ENCODE measurements at regions not wholly inside any gene's neighbourhood (a gene's known extent, or its start where the extent isn't known, plus 50 kb on each side); places are given as distances from the start of the nearest gene placed in this dataset.
A peak's percentile ranks its signal among the peaks of the same experiment; 100 is the strongest.

DNA sequence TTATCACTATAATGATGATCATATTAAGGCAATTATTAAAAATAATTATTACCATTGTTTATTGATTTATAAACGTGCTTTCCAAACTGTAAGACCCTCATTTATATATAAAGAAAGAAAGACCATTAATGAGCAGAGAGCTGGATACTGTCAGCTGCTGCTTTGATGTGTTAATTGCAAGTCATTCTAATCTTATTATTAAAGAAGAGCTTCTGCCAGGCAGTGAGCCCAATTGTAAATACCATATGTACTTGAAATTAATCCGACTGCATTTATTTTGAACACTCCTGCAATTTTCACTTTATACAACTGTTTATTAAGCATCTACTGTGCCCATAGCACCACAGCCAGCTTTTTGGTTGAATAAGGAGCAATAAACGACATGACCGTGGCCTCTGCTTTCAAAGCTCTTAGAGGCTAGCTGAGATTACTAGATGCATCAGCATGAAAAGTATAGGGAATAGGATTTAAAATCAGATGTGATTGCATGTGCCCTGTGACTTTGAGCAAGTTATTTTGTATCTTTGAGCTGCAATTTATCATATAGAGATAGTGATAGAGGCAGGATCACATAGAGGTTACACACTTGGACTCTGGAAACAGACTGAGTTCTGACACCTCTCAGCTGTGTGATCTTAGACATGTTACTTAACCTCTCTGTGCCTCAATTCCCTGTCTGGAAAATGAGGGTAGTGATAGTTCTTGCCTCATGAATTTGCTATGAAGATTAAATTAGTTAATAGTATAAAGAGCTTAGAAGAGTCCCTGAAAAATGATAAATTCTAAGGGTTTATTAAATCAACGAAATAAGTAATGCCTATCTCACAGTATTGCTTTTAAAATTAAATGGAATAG is 83.4 kb downstream of the MYCN start:
- Histone ChIP-seq H3K23ac (ENCODE audit: insufficient read length) (no peak overlapping the region), H3K4ac (replicated peaks; ENCODE audit: insufficient read length, low read depth, low read length) (no peak overlapping the region), H3K36me3 (ENCODE audit: control insufficient read depth in 2 of 4, insufficient read depth in 4 of 4, low read length in 3 of 4) (no peaks in the 10 kb centered on the region), H3K4me1 (replicated peaks in 1 of 4; ENCODE audit: control insufficient read depth in 3 of 4, insufficient read depth in 4 of 4, low read length in 3 of 4) (peaks cover 4 to 11% (median 5%) of the 10 kb centered on the region in 4 experiments; a peak in 6 of 7 replicates), H3K9me3 (ENCODE audit: insufficient read depth in 2 of 2, low read depth in 1 of 2, low read length in 1 of 2) (no peaks in the 10 kb centered on the region), H2AFZ (ENCODE audit: low read length) (no peak overlapping the region), H3K79me2 (ENCODE audit: control insufficient read depth in 1 of 2, insufficient read depth in 2 of 2, low read length in 2 of 2) (no peaks in the 10 kb centered on the region), H2AK5ac (ENCODE audit: low read depth, low read length) (no peak overlapping the region), H2BK120ac (replicated peaks; ENCODE audit: low read depth, low read length) (no peak overlapping the region), H3K79me1 (ENCODE audit: low read depth, low read length) (no peaks in the 10 kb centered on the region), H2BK5ac (ENCODE audit: low read depth, low read length) (no peak overlapping the region), H3K14ac (ENCODE audit: insufficient read length) (no peak overlapping the region), H2BK15ac (ENCODE audit: low read length) (no peak overlapping the region), H3K56ac (replicated peaks; ENCODE audit: insufficient read length, low read depth, low read length) (no peak overlapping the region), H3K27me3 (replicated peaks in 1 of 4; ENCODE audit: control insufficient read depth in 3 of 4, extremely low read depth in 1 of 4, insufficient read depth in 3 of 4, low read length in 3 of 4) (no peaks in the 10 kb centered on the region), H2BK12ac (ENCODE audit: low read depth, low read length) (no peak overlapping the region), H4K8ac (ENCODE audit: extremely low read depth, insufficient read depth, low read length) (no peak overlapping the region), H3K4me3 (ENCODE audit: extremely low read depth in 1 of 4, insufficient read depth in 2 of 4, low read depth in 3 of 4, low read length in 4 of 4) (no peak overlapping the region), H3K27ac (ENCODE audit: low read depth, low read length) (no peak overlapping the region), H4K91ac (replicated peaks; ENCODE audit: insufficient read length, low read length) (no peak overlapping the region), H3K23me2 (ENCODE audit: low read depth, low read length) (no peaks in the 10 kb centered on the region), H3K18ac (ENCODE audit: extremely low read depth, low read length) (no peak overlapping the region), H2BK20ac (ENCODE audit: low read length) (no peak overlapping the region), H3K9ac (replicated peaks in 1 of 4; ENCODE audit: extremely low read depth in 1 of 4, low read depth in 3 of 4, low read length in 3 of 4) (no peak overlapping the region), H4K5ac (ENCODE audit: insufficient read length, low read depth, low read length) (no peak overlapping the region), H4K20me1 (replicated peaks in 1 of 2; ENCODE audit: control insufficient read depth in 1 of 2, insufficient read depth in 2 of 2, low read length in 2 of 2) (no peaks in the 10 kb centered on the region), H3K4me2 (ENCODE audit: insufficient read depth in 1 of 2, low read depth in 2 of 2, low read length in 2 of 2) (no peak overlapping the region)
- POLR2A ChIA-PET (ENCODE audit: partially characterized antibody) = no interaction called here
- 0 out of 2 replicates have a peak, but pooled peaks have one; percentile 24 for TF ChIP-seq KDM1A (IDR thresholded peaks at IDR 0.05; ENCODE audit: borderline replicate concordance, low read length)
- TF ChIP-seq, protein P1, sequence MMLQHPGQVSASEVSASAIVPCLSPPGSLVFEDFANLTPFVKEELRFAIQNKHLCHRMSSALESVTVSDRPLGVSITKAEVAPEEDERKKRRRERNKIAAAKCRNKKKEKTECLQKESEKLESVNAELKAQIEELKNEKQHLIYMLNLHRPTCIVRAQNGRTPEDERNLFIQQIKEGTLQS (IDR thresholded peaks at IDR 0.05; ENCODE audit: insufficient read depth, low read depth, low read length) = no peak
- no peak for FAIRE-seq
- DNase-seq (ENCODE audit: low read depth in 1 of 2, low spot score in 2 of 2) = no peak
- CTCF ChIA-PET (ENCODE audit: partially characterized antibody) = interaction anchor here (0.7 to 15.6 kb wide), 9 partner anchors 10 to 225 kb away, joined by 3 to 120 read pairs (median 3); no protein-coding TSS in a partner anchor
- WGBS, 2 experiments (ENCODE audit: extremely low coverage in 1 of 2, insufficient coverage in 1 of 2, insufficient read length in 1 of 2, insufficient replicate concordance in 2 of 2, low coverage in 1 of 2, low lambda C conversion rate in 2 of 2, missing lambda C conversion rate in 1 of 2) = 78% methylated on average over 5 of the region's 5 CpGs; no CpG with 5 or more reads in 1 of the 2 experiments

Measured in H1 (cell line).